HL-60 (cell line): ENCODE measurements at regions not wholly inside any gene's neighbourhood (a gene's known extent, or its start where the extent isn't known, plus 50 kb on each side); places are given as distances from the start of the nearest gene placed in this dataset.

Experiments
- DNase-seq, 2 experiments: peaks; one replicate each; pipeline ENCODE4 v3.0.0-alpha.2; 2010 to 2020; ENCODE audit warnings: low read depth in 1 of 2, low spot score in 1 of 2
- H3K27ac ChIP-seq: fragments of 250-450 bp; sonication (Bioruptor Pico); replicated peaks from 2 replicates; pipeline ENCODE4 v1.5.1; 2020; ENCODE audit warnings: mild to moderate bottlenecking, moderate library complexity
- H3K27me3 ChIP-seq: fragments of 250-450 bp; sonication (Bioruptor Pico); 2 replicates; pipeline ENCODE4 v1.5.1; 2021; ENCODE audit warnings: mild to moderate bottlenecking, moderate library complexity; ENCODE audit not compliant: insufficient read depth, poor library complexity, severe bottlenecking
- H3K4me3 ChIP-seq: replicated peaks from 2 replicates; pipeline ENCODE4 v1.5.1; 2011; ENCODE audit warnings: mild to moderate bottlenecking, control low read depth, low read length; ENCODE audit not compliant: insufficient read depth
- GABPA ChIP-seq: IDR thresholded peaks from 2 replicates; pipeline ENCODE4 v1.6.1; 2012; ENCODE audit warnings: low read depth
- POLR2AphosphoS5 ChIP-seq: IDR thresholded peaks from 2 replicates; pipeline ENCODE4 v1.6.1; 2012; ENCODE audit warnings: low read depth
- SPI1 ChIP-seq: IDR thresholded peaks from 2 replicates; pipeline ENCODE4 v1.6.1; 2012; ENCODE audit warnings: low read depth, mild to moderate bottlenecking, borderline replicate concordance
- TF ChIP-seq, protein P1 (sequence below): IDR thresholded peaks from one replicate; pipeline ENCODE4 v1.5.1; 2011; ENCODE audit warnings: low read length, control low read depth, inconsistent platforms; ENCODE audit not compliant: insufficient read depth
- TF ChIP-seq, protein P2 (sequence below): IDR thresholded peaks from 2 replicates; pipeline ENCODE4 v1.6.1; 2012; ENCODE audit warnings: low read depth; ENCODE audit not compliant: insufficient replicate concordance

DNA sequence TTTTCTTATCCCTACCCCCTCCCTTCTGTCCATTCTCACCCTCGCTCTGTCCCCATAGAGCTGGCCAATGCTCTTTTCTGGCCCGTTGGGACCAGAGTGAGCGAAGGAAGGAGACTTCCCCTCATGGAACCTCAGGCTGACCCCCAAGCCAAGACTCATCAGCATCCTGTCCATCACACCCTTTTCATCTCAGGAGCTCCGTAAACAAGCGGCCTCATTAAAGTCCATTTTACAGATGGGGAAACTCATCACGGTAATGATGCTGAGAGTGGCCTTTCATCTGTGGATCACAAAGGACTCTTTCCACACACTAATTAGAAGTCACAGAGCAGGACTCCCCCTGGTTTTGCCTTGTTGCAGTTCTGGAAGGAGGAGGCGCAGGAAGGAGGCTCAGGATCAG, 67.4 kb upstream of the SLC34A2 start:
- DNase-seq = no peak
- TF ChIP-seq GABPA = no peak
- TF ChIP-seq, protein P1, sequence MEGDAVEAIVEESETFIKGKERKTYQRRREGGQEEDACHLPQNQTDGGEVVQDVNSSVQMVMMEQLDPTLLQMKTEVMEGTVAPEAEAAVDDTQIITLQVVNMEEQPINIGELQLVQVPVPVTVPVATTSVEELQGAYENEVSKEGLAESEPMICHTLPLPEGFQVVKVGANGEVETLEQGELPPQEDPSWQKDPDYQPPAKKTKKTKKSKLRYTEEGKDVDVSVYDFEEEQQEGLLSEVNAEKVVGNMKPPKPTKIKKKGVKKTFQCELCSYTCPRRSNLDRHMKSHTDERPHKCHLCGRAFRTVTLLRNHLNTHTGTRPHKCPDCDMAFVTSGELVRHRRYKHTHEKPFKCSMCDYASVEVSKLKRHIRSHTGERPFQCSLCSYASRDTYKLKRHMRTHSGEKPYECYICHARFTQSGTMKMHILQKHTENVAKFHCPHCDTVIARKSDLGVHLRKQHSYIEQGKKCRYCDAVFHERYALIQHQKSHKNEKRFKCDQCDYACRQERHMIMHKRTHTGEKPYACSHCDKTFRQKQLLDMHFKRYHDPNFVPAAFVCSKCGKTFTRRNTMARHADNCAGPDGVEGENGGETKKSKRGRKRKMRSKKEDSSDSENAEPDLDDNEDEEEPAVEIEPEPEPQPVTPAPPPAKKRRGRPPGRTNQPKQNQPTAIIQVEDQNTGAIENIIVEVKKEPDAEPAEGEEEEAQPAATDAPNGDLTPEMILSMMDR = no peak
- TF ChIP-seq, protein P2, sequence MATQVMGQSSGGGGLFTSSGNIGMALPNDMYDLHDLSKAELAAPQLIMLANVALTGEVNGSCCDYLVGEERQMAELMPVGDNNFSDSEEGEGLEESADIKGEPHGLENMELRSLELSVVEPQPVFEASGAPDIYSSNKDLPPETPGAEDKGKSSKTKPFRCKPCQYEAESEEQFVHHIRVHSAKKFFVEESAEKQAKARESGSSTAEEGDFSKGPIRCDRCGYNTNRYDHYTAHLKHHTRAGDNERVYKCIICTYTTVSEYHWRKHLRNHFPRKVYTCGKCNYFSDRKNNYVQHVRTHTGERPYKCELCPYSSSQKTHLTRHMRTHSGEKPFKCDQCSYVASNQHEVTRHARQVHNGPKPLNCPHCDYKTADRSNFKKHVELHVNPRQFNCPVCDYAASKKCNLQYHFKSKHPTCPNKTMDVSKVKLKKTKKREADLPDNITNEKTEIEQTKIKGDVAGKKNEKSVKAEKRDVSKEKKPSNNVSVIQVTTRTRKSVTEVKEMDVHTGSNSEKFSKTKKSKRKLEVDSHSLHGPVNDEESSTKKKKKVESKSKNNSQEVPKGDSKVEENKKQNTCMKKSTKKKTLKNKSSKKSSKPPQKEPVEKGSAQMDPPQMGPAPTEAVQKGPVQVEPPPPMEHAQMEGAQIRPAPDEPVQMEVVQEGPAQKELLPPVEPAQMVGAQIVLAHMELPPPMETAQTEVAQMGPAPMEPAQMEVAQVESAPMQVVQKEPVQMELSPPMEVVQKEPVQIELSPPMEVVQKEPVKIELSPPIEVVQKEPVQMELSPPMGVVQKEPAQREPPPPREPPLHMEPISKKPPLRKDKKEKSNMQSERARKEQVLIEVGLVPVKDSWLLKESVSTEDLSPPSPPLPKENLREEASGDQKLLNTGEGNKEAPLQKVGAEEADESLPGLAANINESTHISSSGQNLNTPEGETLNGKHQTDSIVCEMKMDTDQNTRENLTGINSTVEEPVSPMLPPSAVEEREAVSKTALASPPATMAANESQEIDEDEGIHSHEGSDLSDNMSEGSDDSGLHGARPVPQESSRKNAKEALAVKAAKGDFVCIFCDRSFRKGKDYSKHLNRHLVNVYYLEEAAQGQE = no peak
- no peak for TF ChIP-seq SPI1
- no peak for TF ChIP-seq POLR2AphosphoS5
- no peak overlapping the region for H3K27ac ChIP-seq
- no peak overlapping the region for H3K4me3 ChIP-seq
- no peaks in the 10 kb centered on the region for H3K27me3 ChIP-seq

DNA sequence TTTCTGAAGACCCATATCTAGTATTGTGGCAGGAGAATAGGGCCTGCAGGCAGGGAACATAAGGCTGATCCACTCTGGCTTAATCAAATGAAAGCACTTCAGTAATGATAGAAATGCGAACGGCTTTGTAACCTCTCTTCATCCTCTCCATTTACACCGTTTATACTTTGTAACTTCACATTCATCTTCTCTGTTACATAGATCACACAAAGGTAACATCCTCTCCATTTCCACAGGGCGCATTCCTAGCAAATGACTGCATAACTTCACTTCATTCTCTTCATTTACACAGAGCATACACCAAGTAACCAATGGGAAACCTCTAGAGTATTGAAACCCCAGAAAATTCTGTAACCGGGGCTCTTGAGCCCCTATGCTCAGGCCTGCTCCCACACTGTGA, 65.5 kb upstream of the SLC34A2 start:
- TF ChIP-seq, protein P2 = no peak
- TF ChIP-seq GABPA (no peak), SPI1 (no peak), POLR2AphosphoS5 (no peak)
- TF ChIP-seq, protein P1 = no peak
- no peak for DNase-seq

DNA sequence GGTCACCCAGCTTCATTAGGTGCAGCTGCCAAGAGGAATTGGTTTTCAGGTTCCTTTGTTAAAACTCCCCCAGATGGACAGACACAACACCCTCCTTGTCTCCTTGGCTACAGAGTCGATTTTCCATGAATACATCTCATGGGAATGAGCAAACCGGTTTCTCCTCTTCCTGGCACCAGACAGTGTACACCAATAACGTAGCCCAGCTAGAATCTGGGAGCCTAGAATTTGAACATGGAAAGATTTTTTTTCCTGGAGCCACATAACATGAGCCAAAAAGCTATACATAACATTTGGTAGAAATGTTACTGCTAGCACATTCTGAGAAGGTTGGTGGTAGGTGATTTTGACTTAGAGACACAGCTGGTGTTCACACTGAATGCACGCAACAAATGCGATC, 62.9 kb upstream of the SLC34A2 start:
- no peak overlapping the region for H3K4me3 ChIP-seq
- no peak for DNase-seq
- no peak for TF ChIP-seq SPI1
- TF ChIP-seq POLR2AphosphoS5 = no peak
- TF ChIP-seq, protein P2 = no peak
- TF ChIP-seq GABPA = no peak
- TF ChIP-seq, protein P1 = no peak

More for the DNA sequence above, 65.5 kb upstream of the SLC34A2 start:
- no peak overlapping the region for H3K4me3 ChIP-seq
- no peaks in the 10 kb centered on the region for H3K27me3 ChIP-seq
- no peak overlapping the region for H3K27ac ChIP-seq

More for the DNA sequence above, 62.9 kb upstream of the SLC34A2 start:
- Histone ChIP-seq H3K27me3 (no peaks in the 10 kb centered on the region), H3K27ac (no peak overlapping the region)
